H1 (cell line): ENCODE measurements at regions not wholly inside any gene's neighbourhood (a gene's known extent, or its start where the extent isn't known, plus 50 kb on each side); places are given as distances from the start of the nearest gene placed in this dataset.

ENCODE experiments used
- CHD7 ChIP-seq: fragments of 300-600 bp; sonication (generic); IDR thresholded peaks from 2 replicates; pipeline ENCODE4 v1.7.1; 2012; ENCODE audit warnings: low read length, moderate library complexity, mild to moderate bottlenecking, inconsistent platforms; ENCODE audit not compliant: insufficient replicate concordance
- POLR2AphosphoS5 ChIP-seq: IDR thresholded peaks from 2 replicates; pipeline ENCODE4 v1.6.1; 2011; ENCODE audit warnings: low read depth, low read length
- RNF2 ChIP-seq: fragments of 200-900, 300-1000 bp; sonication (generic); IDR thresholded peaks from 2 replicates; pipeline ENCODE4 v1.7.1; 2016; ENCODE audit warnings: borderline replicate concordance, low read depth, mild to moderate bottlenecking, antibody characterized with exemption, low read length; ENCODE audit not compliant: poor library complexity, severe bottlenecking; ENCODE audit errors: missing control alignments
- SP1 ChIP-seq: IDR thresholded peaks from 2 replicates; pipeline ENCODE4 v1.6.1; 2011; ENCODE audit warnings: low read depth, low read length
- TF ChIP-seq, protein P1 (sequence below): IDR thresholded peaks from 2 replicates; pipeline ENCODE4 v1.6.1; 2012; ENCODE audit warnings: inconsistent platforms
- TF ChIP-seq, protein P2 (sequence below), 3 experiments: IDR thresholded peaks; 1 replicate in 2 of 3; 2 replicates in 1 of 3; pipeline versions ENCODE4 v1.5.1 to v1.6.1; 2011; ENCODE audit warnings: low read length in 3 of 3, mild to moderate bottlenecking in 3 of 3, inconsistent platforms in 2 of 3, low read depth in 1 of 3, moderate library complexity in 1 of 3; ENCODE audit not compliant: insufficient read depth in 1 of 3; ENCODE audit errors: control extremely low read depth in 1 of 3

DNA sequence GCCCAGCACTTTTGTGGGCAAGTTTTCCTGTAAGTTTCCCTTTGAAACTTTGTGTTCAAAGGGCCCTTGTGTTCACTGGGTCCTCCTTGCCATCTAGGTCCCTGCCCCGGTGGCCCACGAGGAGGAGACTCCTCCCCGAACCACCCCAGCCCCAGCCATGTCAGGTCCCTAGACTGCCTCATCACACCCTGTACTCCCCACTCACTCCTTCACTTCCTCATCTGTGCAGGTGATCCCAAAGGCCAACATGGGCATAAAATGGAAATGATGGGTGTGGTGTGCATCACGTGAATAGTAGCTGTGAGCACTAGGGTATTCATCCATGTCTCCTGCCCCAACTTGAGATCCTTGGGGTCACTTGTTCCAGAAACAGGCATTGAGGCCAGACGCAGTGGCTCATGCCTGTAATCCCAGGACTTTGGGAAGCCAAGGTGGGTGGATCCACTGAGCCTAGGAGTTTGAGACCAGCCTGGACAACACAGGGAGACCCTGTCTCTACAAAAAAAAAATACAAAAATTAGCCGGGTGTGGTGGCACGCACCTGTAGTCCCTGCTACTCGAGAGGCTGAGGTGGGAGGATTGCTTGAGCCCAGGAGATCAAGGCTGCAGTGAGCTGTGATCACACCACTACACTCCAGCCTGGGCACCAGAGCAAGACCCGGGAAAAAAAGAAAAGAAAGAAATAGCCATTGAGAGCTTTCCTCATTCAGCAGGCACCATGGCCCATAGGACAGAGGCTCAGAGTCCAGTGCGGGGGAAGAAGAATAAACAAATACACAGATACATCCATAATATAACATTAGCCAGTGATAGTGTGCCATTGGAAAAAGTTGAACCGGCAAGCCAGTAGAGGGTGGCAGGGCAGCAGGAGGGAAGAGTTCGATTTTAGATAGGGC is 74.5 kb downstream of the KATNIP start (continued):
- TF ChIP-seq CHD7 = no peak
- TF ChIP-seq, protein P1, sequence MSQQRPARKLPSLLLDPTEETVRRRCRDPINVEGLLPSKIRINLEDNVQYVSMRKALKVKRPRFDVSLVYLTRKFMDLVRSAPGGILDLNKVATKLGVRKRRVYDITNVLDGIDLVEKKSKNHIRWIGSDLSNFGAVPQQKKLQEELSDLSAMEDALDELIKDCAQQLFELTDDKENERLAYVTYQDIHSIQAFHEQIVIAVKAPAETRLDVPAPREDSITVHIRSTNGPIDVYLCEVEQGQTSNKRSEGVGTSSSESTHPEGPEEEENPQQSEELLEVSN = no peak
- TF ChIP-seq RNF2 = no peak
- no peak for TF ChIP-seq POLR2AphosphoS5
- TF ChIP-seq SP1 = no peak
- TF ChIP-seq, protein P2, sequence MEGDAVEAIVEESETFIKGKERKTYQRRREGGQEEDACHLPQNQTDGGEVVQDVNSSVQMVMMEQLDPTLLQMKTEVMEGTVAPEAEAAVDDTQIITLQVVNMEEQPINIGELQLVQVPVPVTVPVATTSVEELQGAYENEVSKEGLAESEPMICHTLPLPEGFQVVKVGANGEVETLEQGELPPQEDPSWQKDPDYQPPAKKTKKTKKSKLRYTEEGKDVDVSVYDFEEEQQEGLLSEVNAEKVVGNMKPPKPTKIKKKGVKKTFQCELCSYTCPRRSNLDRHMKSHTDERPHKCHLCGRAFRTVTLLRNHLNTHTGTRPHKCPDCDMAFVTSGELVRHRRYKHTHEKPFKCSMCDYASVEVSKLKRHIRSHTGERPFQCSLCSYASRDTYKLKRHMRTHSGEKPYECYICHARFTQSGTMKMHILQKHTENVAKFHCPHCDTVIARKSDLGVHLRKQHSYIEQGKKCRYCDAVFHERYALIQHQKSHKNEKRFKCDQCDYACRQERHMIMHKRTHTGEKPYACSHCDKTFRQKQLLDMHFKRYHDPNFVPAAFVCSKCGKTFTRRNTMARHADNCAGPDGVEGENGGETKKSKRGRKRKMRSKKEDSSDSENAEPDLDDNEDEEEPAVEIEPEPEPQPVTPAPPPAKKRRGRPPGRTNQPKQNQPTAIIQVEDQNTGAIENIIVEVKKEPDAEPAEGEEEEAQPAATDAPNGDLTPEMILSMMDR (IDR thresholded peaks at IDR 0.05; ENCODE audit: control extremely low read depth in 1 of 3, insufficient read depth in 1 of 3, low read depth in 1 of 3, low read length in 3 of 3) = no peak
